CD14-positive monocyte (primary cell): ENCODE measurements at regions not wholly inside any gene's neighbourhood (a gene's known extent, or its start where the extent isn't known, plus 50 kb on each side); places are given as distances from the start of the nearest gene placed in this dataset.

ENCODE experiments used
- DNase-seq, 3 donors: peaks; one replicate each; pipeline ENCODE4 v3.0.0-alpha.2; 2011 to 2022
- H2AFZ ChIP-seq: 2 replicates; pipeline ENCODE4 v1.6.0; 2012; ENCODE audit warnings: mild to moderate bottlenecking, low read depth, low read length, inconsistent platforms; ENCODE audit not compliant: insufficient read depth, poor library complexity, severe bottlenecking
- H3K27ac ChIP-seq, 2 donors: 1 replicate in 1 of 2; 2 replicates in 1 of 2; pipeline ENCODE4 v1.5.1; 2012 to 2013; ENCODE audit warnings: low read length in 2 of 2, control low read depth in 1 of 2, inconsistent platforms in 1 of 2, low read depth in 1 of 2, mild to moderate bottlenecking in 1 of 2
- H3K27me3 ChIP-seq, 2 donors: one replicate each; pipeline versions ENCODE4 v1.6.0 to v1.6.1; 2011 to 2013; ENCODE audit warnings: low read length in 2 of 2; ENCODE audit not compliant: control insufficient read depth in 2 of 2, insufficient read depth in 2 of 2
- H3K36me3 ChIP-seq, 2 donors: replicated peaks in 1 of 2; 1 replicate in 1 of 2; 2 replicates in 1 of 2; pipeline versions ENCODE4 v1.5.1 to v1.6.1; 2012 to 2013; ENCODE audit warnings: low read length in 2 of 2, control low read depth in 1 of 2, inconsistent platforms in 1 of 2, mild to moderate bottlenecking in 1 of 2; ENCODE audit not compliant: insufficient read depth in 2 of 2, control insufficient read depth in 1 of 2
- H3K4me1 ChIP-seq, 2 donors: 1 replicate in 1 of 2; 2 replicates in 1 of 2; pipeline versions ENCODE4 v1.5.1 to v1.6.1; 2012 to 2013; ENCODE audit warnings: low read length in 2 of 2, control low read depth in 1 of 2, inconsistent platforms in 1 of 2, mild to moderate bottlenecking in 1 of 2, moderate library complexity in 1 of 2; ENCODE audit not compliant: insufficient read depth in 2 of 2, control insufficient read depth in 1 of 2
- H3K4me2 ChIP-seq: replicated peaks from 2 replicates; pipeline ENCODE3; 2012; ENCODE audit warnings: low read length, moderate library complexity, mild to moderate bottlenecking; ENCODE audit not compliant: poor library complexity, severe bottlenecking; ENCODE audit errors: extremely low read depth
- H3K4me3 ChIP-seq, 3 experiments: fragments of 200-600 bp in 1 of 3; sonication (generic) in 1 of 3; replicated peaks in 1 of 3; 1 replicate in 2 of 3; 2 replicates in 1 of 3; pipeline ENCODE4 v1.5.1; 2011 to 2013; ENCODE audit warnings: low read length in 3 of 3, mild to moderate bottlenecking in 3 of 3, control low read depth in 2 of 3, low read depth in 2 of 3, inconsistent platforms in 1 of 3, moderate library complexity in 1 of 3
- H3K79me2 ChIP-seq: 2 replicates; pipeline ENCODE4 v1.6.0; 2012; ENCODE audit warnings: mild to moderate bottlenecking, control low read depth, inconsistent platforms, low read length, moderate library complexity; ENCODE audit not compliant: insufficient read depth
- H3K9ac ChIP-seq: 2 replicates; pipeline ENCODE4 v1.6.0; 2017; ENCODE audit warnings: low read length, mild to moderate bottlenecking; ENCODE audit not compliant: insufficient read depth, poor library complexity, severe bottlenecking
- H3K9me3 ChIP-seq, 2 donors: replicated peaks in 1 of 2; 1 replicate in 1 of 2; 2 replicates in 1 of 2; pipeline versions ENCODE4 v1.5.1 to v1.6.1; 2012 to 2013; ENCODE audit warnings: low read length in 2 of 2, control low read depth in 1 of 2; ENCODE audit not compliant: control insufficient read depth in 1 of 2, insufficient read depth in 1 of 2
- H4K20me1 ChIP-seq: 2 replicates; pipeline ENCODE4 v1.6.0; 2012; ENCODE audit warnings: mild to moderate bottlenecking, low read length, control low read depth, moderate library complexity; ENCODE audit not compliant: insufficient read depth
- H3K27ac Mint-ChIP-seq, 7 donors: one replicate each; pipeline ENCODE4 v1.8.0; 2020; ENCODE audit warnings: mild to moderate bottlenecking in 7 of 7, mixed read lengths in 7 of 7, moderate library complexity in 6 of 7, inconsistent platforms in 2 of 7
- H3K27me3 Mint-ChIP-seq, 3 donors: one replicate each; pipeline ENCODE4 v1.8.0; 2021 to 2022; ENCODE audit warnings: low read depth in 3 of 3, mild to moderate bottlenecking in 3 of 3, mixed read lengths in 3 of 3, moderate library complexity in 3 of 3, inconsistent platforms in 1 of 3
- H3K36me3 Mint-ChIP-seq, 2 donors: one replicate each; pipeline ENCODE4 v1.8.0; 2020; ENCODE audit warnings: mixed read lengths in 2 of 2, inconsistent platforms in 1 of 2, mild to moderate bottlenecking in 1 of 2
- H3K4me1 Mint-ChIP-seq: one replicate; pipeline ENCODE4 v1.8.0; 2020; ENCODE audit warnings: mild to moderate bottlenecking, mixed read lengths
- H3K4me3 Mint-ChIP-seq, 2 donors: one replicate each; pipeline ENCODE4 v1.8.0; 2020; ENCODE audit warnings: mild to moderate bottlenecking in 2 of 2, mixed read lengths in 2 of 2, moderate library complexity in 1 of 2
- H3K9me3 Mint-ChIP-seq, 7 donors: one replicate each; pipeline ENCODE4 v1.8.0; 2020 to 2022; ENCODE audit warnings: mixed read lengths in 7 of 7, mild to moderate bottlenecking in 6 of 7, moderate library complexity in 6 of 7, inconsistent platforms in 2 of 7
- CTCF ChIP-seq: fragments of 200-600 bp; IDR thresholded peaks from one replicate; pipeline ENCODE4 v1.8.0; 2022; ENCODE audit warnings: antibody characterized with exemption, mild to moderate bottlenecking
- WGBS: methylation state at CpG from one replicate; pipeline ENCODE4 v1.1.5; 2013; ENCODE audit warnings: missing lambda C conversion rate; ENCODE audit not compliant: insufficient coverage; 5-methylcytosine and 5-hydroxymethylcytosine counted together
- intact Hi-C, 2 donors: fragments of 100-400 bp; cut with micrococcal nuclease; formaldehyde crosslinking; loops; one replicate each; pipeline versions ENCODE4 v1.15.0 to v1.15.1; 2023

- H2AFZ ChIP-seq: no peak overlapping the region
- no peak for DNase-seq
- H3K4me1 ChIP-seq: no peaks in the 10 kb centered on the region
- no peaks in the 10 kb centered on the region for H3K36me3 ChIP-seq
- Mint-ChIP-seq H3K9me3 (peaks cover 0 to 4% (median 1%) of the 10 kb centered on the region in 7 donors), H3K27ac (no peak overlapping the region), H3K36me3 (no peaks in the 10 kb centered on the region), H3K4me3 (no peak overlapping the region), H3K27me3 (no peaks in the 10 kb centered on the region), H3K4me1 (no peaks in the 10 kb centered on the region)
- no peaks in the 10 kb centered on the region for H3K27me3 ChIP-seq
- H3K4me2 ChIP-seq: no peak overlapping the region
- no peak overlapping the region for H3K4me3 ChIP-seq
- no peak overlapping the region for H3K9ac ChIP-seq
- WGBS: 100% methylated on average over 2 of the region's 6 CpGs
- H4K20me1 ChIP-seq: no peaks in the 10 kb centered on the region
- intact Hi-C loops: no loop called here
- H3K79me2 ChIP-seq: no peaks in the 10 kb centered on the region
- no peaks in the 10 kb centered on the region for H3K9me3 ChIP-seq
- no peak overlapping the region for H3K27ac ChIP-seq
- no peak for TF ChIP-seq CTCF
Observed at GRCh38 chr9:13487936-13488335, 208.4 kb upstream of the MPDZ start.

GRCh38 chr9:13487498-13487897 is 208.0 kb upstream of the MPDZ start:
- Mint-ChIP-seq H3K27me3 (no peaks in the 10 kb centered on the region), H3K9me3 (peaks cover 0 to 4% (median 2%) of the 10 kb centered on the region in 7 donors), H3K36me3 (no peaks in the 10 kb centered on the region), H3K4me3 (no peak overlapping the region), H3K4me1 (no peaks in the 10 kb centered on the region), H3K27ac (no peak overlapping the region)
- Histone ChIP-seq H3K4me2 (no peak overlapping the region), H3K4me1 (no peaks in the 10 kb centered on the region), H2AFZ (no peak overlapping the region), H3K4me3 (no peak overlapping the region), H3K9me3 (no peaks in the 10 kb centered on the region), H3K27me3 (no peaks in the 10 kb centered on the region), H3K36me3 (no peaks in the 10 kb centered on the region), H3K79me2 (no peaks in the 10 kb centered on the region), H4K20me1 (no peaks in the 10 kb centered on the region), H3K9ac (no peak overlapping the region), H3K27ac (no peak overlapping the region)
- DNase-seq: no peak
- WGBS: no CpG with 5 or more reads among the region's 2 CpGs
- TF ChIP-seq CTCF: no peak
- intact Hi-C loops: no loop called here
